ENCODE measurements at regions not wholly inside any gene's neighbourhood (a gene's known extent, or its start where the extent isn't known, plus 50 kb on each side); places are given as distances from the start of the nearest gene placed in this dataset.
"Not testable (repeated sequence)": the region's sequence is repeated elsewhere in the genome, so short reads cannot be mapped to it uniquely, and the experiment has no call there.

GRCh38 chr10:33609546-33609945, 275.1 kb upstream of the NRP1 start:
- no peak for DNase-seq (ENCODE audit: low spot score)

GRCh38 chr10:33602278-33602677, 267.8 kb upstream of the NRP1 start:
- DNase-seq (ENCODE audit: low spot score), result no peak

- no peak for DNase-seq (ENCODE audit: low spot score)
Measured at GRCh38 chr10:33600381-33600780, 265.9 kb upstream of the NRP1 start.

- no peak for DNase-seq (ENCODE audit: low spot score)
Measured at GRCh38 chr10:33596422-33596821, 262.0 kb upstream of the NRP1 start.

GRCh38 chr10:33594475-33594874, 260.0 kb upstream of the NRP1 start:
- no peak for DNase-seq (ENCODE audit: low spot score)

- no peak for DNase-seq (ENCODE audit: low spot score)
Measured at GRCh38 chr10:33588974-33589600, 254.6 kb upstream of the NRP1 start.

GRCh38 chr10:33584596-33584995, 250.1 kb upstream of the NRP1 start:
- not testable (repeated sequence) for DNase-seq (ENCODE audit: low spot score)

- no peak for DNase-seq (ENCODE audit: low spot score)
Measured at GRCh38 chr10:33579996-33580395, 245.5 kb upstream of the NRP1 start.

GRCh38 chr10:33573606-33574005, 239.1 kb upstream of the NRP1 start:
- no peak for DNase-seq (ENCODE audit: low spot score)

- no peak for DNase-seq (ENCODE audit: low spot score)
Measured at GRCh38 chr10:33571616-33572015, 237.1 kb upstream of the NRP1 start.

- no peak for DNase-seq (ENCODE audit: low spot score)
Measured at GRCh38 chr10:33570495-33570894, 236.0 kb upstream of the NRP1 start.

GRCh38 chr10:33569702-33570101, 235.2 kb upstream of the NRP1 start:
- DNase-seq (ENCODE audit: low spot score), result no peak

- DNase-seq (ENCODE audit: low spot score), result peak; percentile 37
Measured at GRCh38 chr10:33566426-33566825, 232.0 kb upstream of the NRP1 start.

- no peak for DNase-seq (ENCODE audit: low spot score)
Measured at GRCh38 chr10:33566001-33566400, 231.5 kb upstream of the NRP1 start.

- DNase-seq (ENCODE audit: low spot score), result no peak
Measured at GRCh38 chr10:33565231-33565630, 230.8 kb upstream of the NRP1 start.

GRCh38 chr10:33559105-33559504, 224.6 kb upstream of the NRP1 start:
- no peak for DNase-seq (ENCODE audit: low spot score)

- no peak for DNase-seq (ENCODE audit: low spot score)
Measured at GRCh38 chr10:33557313-33557712, 222.8 kb upstream of the NRP1 start.

- no peak for DNase-seq (ENCODE audit: low spot score)
Measured at GRCh38 chr10:33556620-33557019, 222.2 kb upstream of the NRP1 start.

GRCh38 chr10:33556103-33556502, 221.6 kb upstream of the NRP1 start:
- DNase-seq (ENCODE audit: low spot score), result no peak

GRCh38 chr10:33553748-33554571, 219.5 kb upstream of the NRP1 start:
- DNase-seq (ENCODE audit: low spot score), result peak; percentile 14

- DNase-seq (ENCODE audit: low spot score), result no peak
Measured at GRCh38 chr10:33552290-33552689, 217.8 kb upstream of the NRP1 start.

GRCh38 chr10:33550811-33551210, 216.3 kb upstream of the NRP1 start:
- DNase-seq (ENCODE audit: low spot score), result no peak

GRCh38 chr10:33547976-33548375, 213.5 kb upstream of the NRP1 start:
- DNase-seq (ENCODE audit: low spot score), result no peak

GRCh38 chr10:33546031-33546430, 211.6 kb upstream of the NRP1 start:
- no peak for DNase-seq (ENCODE audit: low spot score)
